Sigmoid colon (tissue), 4 donors: ENCODE measurements at regions not wholly inside any gene's neighbourhood (a gene's known extent, or its start where the extent isn't known, plus 50 kb on each side); places are given as distances from the start of the nearest gene placed in this dataset.

Experiments used
- CTCF ChIP-seq, 4 experiments: fragments of 450-650 bp in 3 of 4; fragments of 200-600 bp in 1 of 4; IDR thresholded peaks; one replicate each; pipeline ENCODE4 v1.5.1; 2016 to 2019; ENCODE audit warnings: antibody characterized with exemption in 4 of 4, mild to moderate bottlenecking in 3 of 4, moderate library complexity in 2 of 4
- EP300 ChIP-seq, 4 donors: sonication (generic); formaldehyde crosslinking; IDR thresholded peaks; one replicate each; pipeline ENCODE4 v1.6.1; 2017; ENCODE audit warnings: antibody characterized with exemption in 4 of 4
- POLR2A ChIP-seq, 2 donors: fragments of 450-650 bp; IDR thresholded peaks; one replicate each; pipeline ENCODE4 v1.6.1; 2016; ENCODE audit warnings: antibody characterized with exemption in 2 of 2, mild to moderate bottlenecking in 2 of 2, moderate library complexity in 2 of 2
- POLR2AphosphoS5 ChIP-seq, 4 donors: sonication (generic); formaldehyde crosslinking; IDR thresholded peaks; one replicate each; pipeline ENCODE4 v1.6.1; 2017; ENCODE audit warnings: antibody characterized with exemption in 4 of 4

- no peak for TF ChIP-seq EP300 (IDR thresholded peaks at IDR 0.05)
- TF ChIP-seq CTCF (IDR thresholded peaks at IDR 0.05): no peak
- no peak for TF ChIP-seq POLR2AphosphoS5 (IDR thresholded peaks at IDR 0.05)
- TF ChIP-seq POLR2A (IDR thresholded peaks at IDR 0.05): no peak
Measured at GRCh38 chr2:216557820-216558219, 59.2 kb downstream of the RPL37A start.
